ENCODE measurements at regions not wholly inside any gene's neighbourhood (a gene's known extent, or its start where the extent isn't known, plus 50 kb on each side); places are given as distances from the start of the nearest gene placed in this dataset.

- Histone ChIP-seq H3K27me3 (ENCODE audit: control insufficient read depth, insufficient read depth, low read length) (no peaks in the 10 kb centered on the region), H3K9me3 (ENCODE audit: control insufficient read depth, insufficient read depth, low read length) (peaks cover 17% of the 10 kb centered on the region), H3K4me3 (ENCODE audit: low read depth, low read length) (no peak overlapping the region), H3K27ac (ENCODE audit: low read depth, low read length) (no peak overlapping the region)
- POLR2A ChIA-PET, result no interaction called here
- CTCF ChIA-PET, result no interaction called here
- no peak for TF ChIP-seq CTCF (IDR thresholded peaks at IDR 0.05; ENCODE audit: low read depth, low read length)
- DNase-seq (ENCODE audit: low read depth, low spot score), result no peak
These were observed 1225.3 kb upstream of the CHAC2 start for GRCh38 chr2:52542297-52542696.

GRCh38 chr2:52539026-52539970, 1228.3 kb upstream of the CHAC2 start:
- no peak for TF ChIP-seq CTCF (IDR thresholded peaks at IDR 0.05; ENCODE audit: low read depth, low read length)
- Histone ChIP-seq H3K4me3 (ENCODE audit: low read depth, low read length) (no peak overlapping the region), H3K27ac (ENCODE audit: low read depth, low read length) (peak overlapping the region; percentile 79), H3K27me3 (ENCODE audit: control insufficient read depth, insufficient read depth, low read length) (no peaks in the 10 kb centered on the region), H3K9me3 (ENCODE audit: control insufficient read depth, insufficient read depth, low read length) (peaks cover 7% of the 10 kb centered on the region)
- peak; percentile 55 for DNase-seq (ENCODE audit: low read depth, low spot score)
- CTCF ChIA-PET, result no interaction called here
- POLR2A ChIA-PET, result no interaction called here

- no peak overlapping the region for H3K4me3 ChIP-seq (ENCODE audit: low read depth, low read length)
- POLR2A ChIA-PET, result no interaction called here
- H3K9me3 ChIP-seq (ENCODE audit: control insufficient read depth, insufficient read depth, low read length), result peaks cover 5% of the 10 kb centered on the region
- no peaks in the 10 kb centered on the region for H3K27me3 ChIP-seq (ENCODE audit: control insufficient read depth, insufficient read depth, low read length)
- CTCF ChIA-PET, result no interaction called here
- no peak for DNase-seq (ENCODE audit: low read depth, low spot score)
- TF ChIP-seq CTCF (IDR thresholded peaks at IDR 0.05; ENCODE audit: low read depth, low read length), result no peak
- no peak overlapping the region for H3K27ac ChIP-seq (ENCODE audit: low read depth, low read length)
These were observed 1230.0 kb upstream of the CHAC2 start for GRCh38 chr2:52537588-52537987.

- ChIA-PET CTCF (no interaction called here), POLR2A (no interaction called here)
- Histone ChIP-seq H3K9me3 (ENCODE audit: control insufficient read depth, insufficient read depth, low read length) (no peaks in the 10 kb centered on the region; the same call in 1 of the 2 replicates), H3K27ac (ENCODE audit: low read depth, low read length) (no peak overlapping the region), H3K4me3 (ENCODE audit: low read depth, low read length) (no peak overlapping the region), H3K27me3 (ENCODE audit: control insufficient read depth, insufficient read depth, low read length) (no peaks in the 10 kb centered on the region)
- TF ChIP-seq CTCF (IDR thresholded peaks at IDR 0.05; ENCODE audit: low read depth, low read length), result no peak
- no peak for DNase-seq (ENCODE audit: low read depth, low spot score)
These were observed 1230.6 kb upstream of the CHAC2 start for GRCh38 chr2:52536929-52537460.

GRCh38 chr2:52532956-52533355, 1234.6 kb upstream of the CHAC2 start:
- TF ChIP-seq CTCF (IDR thresholded peaks at IDR 0.05; ENCODE audit: low read depth, low read length), result no peak
- ChIA-PET POLR2A (no interaction called here), CTCF (no interaction called here)
- no peaks in the 10 kb centered on the region for H3K27me3 ChIP-seq (ENCODE audit: control insufficient read depth, insufficient read depth, low read length)
- no peak for DNase-seq (ENCODE audit: low read depth, low spot score)
- no peaks in the 10 kb centered on the region for H3K9me3 ChIP-seq (ENCODE audit: control insufficient read depth, insufficient read depth, low read length)
- H3K27ac ChIP-seq (ENCODE audit: low read depth, low read length), result no peak overlapping the region
- H3K4me3 ChIP-seq (ENCODE audit: low read depth, low read length), result no peak overlapping the region

All from AG04450 (cell line).